ENCODE measurements at regions not wholly inside any gene's neighbourhood (a gene's known extent, or its start where the extent isn't known, plus 50 kb on each side); places are given as distances from the start of the nearest gene placed in this dataset.

DNA sequence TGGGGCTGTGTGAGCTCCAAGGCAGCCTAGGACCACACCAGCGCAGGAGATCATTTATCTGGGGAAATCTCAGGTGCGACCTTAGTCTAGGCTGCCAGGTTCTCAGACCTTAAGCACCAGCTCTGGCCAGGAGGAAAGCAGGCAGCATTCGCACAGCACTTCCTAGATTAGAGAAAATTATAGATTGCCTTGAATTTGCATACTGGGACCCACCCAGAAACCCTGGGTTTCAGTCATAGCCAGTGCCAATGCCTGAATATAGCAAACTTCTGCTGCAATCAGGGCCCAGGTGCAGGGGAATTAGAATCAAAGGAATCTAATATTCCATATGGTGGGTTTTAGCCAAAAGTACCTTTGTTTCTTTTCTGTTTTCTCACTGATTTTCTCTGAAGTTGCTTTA lies 204.3 kb upstream of the CST7 start:
- no peak for TF ChIP-seq ZNF274 (IDR thresholded peaks at IDR 0.05; ENCODE audit: low read depth, low read length)
- no peak for TF ChIP-seq YY1 (IDR thresholded peaks at IDR 0.05; ENCODE audit: insufficient read depth, insufficient read length)
- no peak for TF ChIP-seq SUZ12 (IDR thresholded peaks at IDR 0.05; ENCODE audit: extremely low read depth, insufficient read depth, insufficient read length)

All from NT2/D1 (cell line).